ENCODE measurements at regions not wholly inside any gene's neighbourhood (a gene's known extent, or its start where the extent isn't known, plus 50 kb on each side); places are given as distances from the start of the nearest gene placed in this dataset.

GRCh38 chr4:122243785-122244184 is 91.7 kb downstream of the BLTP1 start:
- no peak overlapping the region for H3K4me3 Mint-ChIP-seq
- no peaks in the 10 kb centered on the region for H3K4me1 Mint-ChIP-seq
- no peaks in the 10 kb centered on the region for H3K27me3 Mint-ChIP-seq (ENCODE audit: low read depth)

GRCh38 chr4:122244764-122245163 is 92.6 kb downstream of the BLTP1 start:
- TF ChIP-seq CTCF (conservative IDR thresholded peaks at IDR 0.05): no peak
- Mint-ChIP-seq H3K27me3 (ENCODE audit: low read depth) (no peaks in the 10 kb centered on the region), H3K36me3 (ENCODE audit: low read depth) (peaks cover 19% of the 10 kb centered on the region)

More at GRCh38 chr4:122243785-122244184, 91.7 kb downstream of the BLTP1 start:
- Mint-ChIP-seq H3K36me3 (ENCODE audit: low read depth) (peaks cover 20% of the 10 kb centered on the region), H3K9me3 (no peaks in the 10 kb centered on the region), H3K27ac (ENCODE audit: unreplicated experiment) (no peak overlapping the region)
- TF ChIP-seq CTCF (conservative IDR thresholded peaks at IDR 0.05): no peak
- DNase-seq (ENCODE audit: low read depth, low spot score): no peak

GRCh38 chr4:122246551-122246950 is 94.4 kb downstream of the BLTP1 start:
- H3K4me3 Mint-ChIP-seq: no peak overlapping the region
- H3K27me3 Mint-ChIP-seq (ENCODE audit: low read depth): no peaks in the 10 kb centered on the region
- H3K36me3 Mint-ChIP-seq (ENCODE audit: low read depth): peaks cover 14% of the 10 kb centered on the region
- H3K9me3 Mint-ChIP-seq: no peaks in the 10 kb centered on the region
- H3K27ac Mint-ChIP-seq (ENCODE audit: unreplicated experiment): no peak overlapping the region
- no peak for TF ChIP-seq CTCF (conservative IDR thresholded peaks at IDR 0.05)
- H3K4me1 Mint-ChIP-seq: no peaks in the 10 kb centered on the region
- no peak for DNase-seq (ENCODE audit: low read depth, low spot score)

More at GRCh38 chr4:122244764-122245163, 92.6 kb downstream of the BLTP1 start:
- no peak overlapping the region for H3K27ac Mint-ChIP-seq (ENCODE audit: unreplicated experiment)
- no peaks in the 10 kb centered on the region for H3K4me1 Mint-ChIP-seq
- no peak overlapping the region for H3K4me3 Mint-ChIP-seq
- no peak for DNase-seq (ENCODE audit: low read depth, low spot score)
- no peaks in the 10 kb centered on the region for H3K9me3 Mint-ChIP-seq

- no peaks in the 10 kb centered on the region for H3K27me3 Mint-ChIP-seq (ENCODE audit: low read depth)
- peaks cover 32% of the 10 kb centered on the region for H3K36me3 Mint-ChIP-seq (ENCODE audit: low read depth)
- DNase-seq (ENCODE audit: low read depth, low spot score): no peak
- no peaks in the 10 kb centered on the region for H3K4me1 Mint-ChIP-seq
- no peak overlapping the region for H3K4me3 Mint-ChIP-seq
- no peak overlapping the region for H3K27ac Mint-ChIP-seq (ENCODE audit: unreplicated experiment)
- H3K9me3 Mint-ChIP-seq: no peaks in the 10 kb centered on the region
- no peak for TF ChIP-seq CTCF (conservative IDR thresholded peaks at IDR 0.05)
Measured at GRCh38 chr4:122249357-122249756, 97.2 kb downstream of the BLTP1 start.

GRCh38 chr4:122252584-122252983 is 100.5 kb downstream of the BLTP1 start:
- H3K9me3 Mint-ChIP-seq: no peaks in the 10 kb centered on the region
- no peaks in the 10 kb centered on the region for H3K27me3 Mint-ChIP-seq (ENCODE audit: low read depth)
- no peak overlapping the region for H3K27ac Mint-ChIP-seq (ENCODE audit: unreplicated experiment)
- no peak for DNase-seq (ENCODE audit: low read depth, low spot score)
- no peak for TF ChIP-seq CTCF (conservative IDR thresholded peaks at IDR 0.05)
- H3K4me1 Mint-ChIP-seq: no peaks in the 10 kb centered on the region
- no peak overlapping the region for H3K4me3 Mint-ChIP-seq
- H3K36me3 Mint-ChIP-seq (ENCODE audit: low read depth): peaks cover 45% of the 10 kb centered on the region

- no peak overlapping the region for H3K4me3 Mint-ChIP-seq
- no peak for TF ChIP-seq CTCF (conservative IDR thresholded peaks at IDR 0.05)
- no peak overlapping the region for H3K27ac Mint-ChIP-seq (ENCODE audit: unreplicated experiment)
- no peaks in the 10 kb centered on the region for H3K4me1 Mint-ChIP-seq
- peaks cover 25% of the 10 kb centered on the region for H3K36me3 Mint-ChIP-seq (ENCODE audit: low read depth)
- DNase-seq (ENCODE audit: low read depth, low spot score): no peak
- no peaks in the 10 kb centered on the region for H3K9me3 Mint-ChIP-seq
- H3K27me3 Mint-ChIP-seq (ENCODE audit: low read depth): no peaks in the 10 kb centered on the region
Measured at GRCh38 chr4:122259849-122260248, 107.7 kb downstream of the BLTP1 start.

Data from neural crest cell (in vitro differentiated cells).